ENCODE measurements at regions not wholly inside any gene's neighbourhood (a gene's known extent, or its start where the extent isn't known, plus 50 kb on each side); places are given as distances from the start of the nearest gene placed in this dataset.

GRCh38 chr2:153739394-153739793 is 132.3 kb upstream of the GALNT13 start:
- TF ChIP-seq CSDC2 (CRISPR knock-in tag; IDR thresholded peaks at IDR 0.05): no peak
- TF ChIP-seq TSHZ2 (CRISPR knock-in tag; IDR thresholded peaks at IDR 0.05): no peak
- no peak for TF ChIP-seq OSR1 (CRISPR knock-in tag; IDR thresholded peaks at IDR 0.05)

Measured in SK-N-SH treated with all-trans-retinoic acid at 6 μM for 48 hours (cell line).